ENCODE measurements at regions not wholly inside any gene's neighbourhood (a gene's known extent, or its start where the extent isn't known, plus 50 kb on each side); places are given as distances from the start of the nearest gene placed in this dataset.
"Not testable (repeated sequence)": the region's sequence is repeated elsewhere in the genome, so short reads cannot be mapped to it uniquely, and the experiment has no call there.

DNA sequence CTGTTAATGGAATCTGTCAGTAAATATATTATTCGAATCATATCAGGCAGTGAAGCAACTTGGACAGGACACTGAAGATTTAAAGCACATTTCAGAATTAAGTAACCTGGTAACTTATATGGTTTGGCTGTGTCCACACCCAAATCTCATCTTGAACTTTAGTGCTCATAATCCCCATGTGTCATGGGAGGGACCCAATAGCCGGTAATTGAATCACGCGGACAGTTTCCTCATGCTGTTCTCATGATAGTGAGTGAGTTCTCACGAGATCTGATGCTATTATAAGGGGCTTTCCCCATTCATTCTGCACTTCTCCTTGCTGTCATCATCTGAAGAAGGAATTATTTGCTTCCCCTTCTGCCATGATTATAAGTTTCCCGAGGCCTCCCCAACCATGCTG is 83.2 kb upstream of the COL1A2 start:
- Histone ChIP-seq H3K36me3 (ENCODE audit: low read depth, missing control alignments) (no peaks in the 10 kb centered on the region), H3K4me3 (no peak overlapping the region), H3K4me1 (peaks cover 5% of the 10 kb centered on the region), H3K9me3 (no peaks in the 10 kb centered on the region), H3K27me3 (no peaks in the 10 kb centered on the region), H3K27ac (no peak overlapping the region)
- no peak for DNase-seq
- TF ChIP-seq, protein P1, sequence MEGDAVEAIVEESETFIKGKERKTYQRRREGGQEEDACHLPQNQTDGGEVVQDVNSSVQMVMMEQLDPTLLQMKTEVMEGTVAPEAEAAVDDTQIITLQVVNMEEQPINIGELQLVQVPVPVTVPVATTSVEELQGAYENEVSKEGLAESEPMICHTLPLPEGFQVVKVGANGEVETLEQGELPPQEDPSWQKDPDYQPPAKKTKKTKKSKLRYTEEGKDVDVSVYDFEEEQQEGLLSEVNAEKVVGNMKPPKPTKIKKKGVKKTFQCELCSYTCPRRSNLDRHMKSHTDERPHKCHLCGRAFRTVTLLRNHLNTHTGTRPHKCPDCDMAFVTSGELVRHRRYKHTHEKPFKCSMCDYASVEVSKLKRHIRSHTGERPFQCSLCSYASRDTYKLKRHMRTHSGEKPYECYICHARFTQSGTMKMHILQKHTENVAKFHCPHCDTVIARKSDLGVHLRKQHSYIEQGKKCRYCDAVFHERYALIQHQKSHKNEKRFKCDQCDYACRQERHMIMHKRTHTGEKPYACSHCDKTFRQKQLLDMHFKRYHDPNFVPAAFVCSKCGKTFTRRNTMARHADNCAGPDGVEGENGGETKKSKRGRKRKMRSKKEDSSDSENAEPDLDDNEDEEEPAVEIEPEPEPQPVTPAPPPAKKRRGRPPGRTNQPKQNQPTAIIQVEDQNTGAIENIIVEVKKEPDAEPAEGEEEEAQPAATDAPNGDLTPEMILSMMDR (IDR thresholded peaks at IDR 0.05), result no peak
- no peak for TF ChIP-seq POLR2A (IDR thresholded peaks at IDR 0.05)
- intact Hi-C loops (cut with DNase I; ENCODE audit: low total_unique reads), result no loop called here
- WGBS, 2 donors, result 91% methylated on average over 6 of the region's 6 CpGs

DNA sequence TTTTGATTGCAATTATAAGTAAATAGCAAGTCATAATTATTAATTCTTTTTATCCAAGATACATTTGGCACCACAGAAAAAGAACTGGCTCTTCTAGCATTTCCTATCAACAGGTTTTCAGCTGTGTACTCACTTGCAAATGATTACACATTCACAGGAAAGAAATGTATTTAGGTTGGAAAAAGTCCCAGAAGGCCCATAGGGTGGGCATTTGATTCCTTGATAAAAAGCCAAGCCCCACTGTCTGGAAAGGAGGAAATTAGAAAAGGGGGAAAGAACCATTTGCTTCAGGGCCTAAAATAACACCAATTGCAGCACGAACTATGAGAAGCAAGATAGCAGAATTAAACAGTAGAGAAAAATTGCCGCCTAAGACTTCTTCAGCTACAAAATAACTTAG is 80.8 kb upstream of the COL1A2 start:
- DNase-seq, result no peak
- no peaks in the 10 kb centered on the region for H3K9me3 ChIP-seq
- no peaks in the 10 kb centered on the region for H3K36me3 ChIP-seq (ENCODE audit: low read depth, missing control alignments)
- intact Hi-C loops (cut with DNase I; ENCODE audit: low total_unique reads), result no loop called here
- WGBS, 2 donors, result 51 to 59% methylated on average over 2 of the region's 2 CpGs
- no peak overlapping the region for H3K27ac ChIP-seq
- TF ChIP-seq, protein P1 (IDR thresholded peaks at IDR 0.05), result no peak
- no peak for TF ChIP-seq POLR2A (IDR thresholded peaks at IDR 0.05)
- H3K27me3 ChIP-seq, result no peaks in the 10 kb centered on the region
- peaks cover 5% of the 10 kb centered on the region for H3K4me1 ChIP-seq
- no peak overlapping the region for H3K4me3 ChIP-seq

DNA sequence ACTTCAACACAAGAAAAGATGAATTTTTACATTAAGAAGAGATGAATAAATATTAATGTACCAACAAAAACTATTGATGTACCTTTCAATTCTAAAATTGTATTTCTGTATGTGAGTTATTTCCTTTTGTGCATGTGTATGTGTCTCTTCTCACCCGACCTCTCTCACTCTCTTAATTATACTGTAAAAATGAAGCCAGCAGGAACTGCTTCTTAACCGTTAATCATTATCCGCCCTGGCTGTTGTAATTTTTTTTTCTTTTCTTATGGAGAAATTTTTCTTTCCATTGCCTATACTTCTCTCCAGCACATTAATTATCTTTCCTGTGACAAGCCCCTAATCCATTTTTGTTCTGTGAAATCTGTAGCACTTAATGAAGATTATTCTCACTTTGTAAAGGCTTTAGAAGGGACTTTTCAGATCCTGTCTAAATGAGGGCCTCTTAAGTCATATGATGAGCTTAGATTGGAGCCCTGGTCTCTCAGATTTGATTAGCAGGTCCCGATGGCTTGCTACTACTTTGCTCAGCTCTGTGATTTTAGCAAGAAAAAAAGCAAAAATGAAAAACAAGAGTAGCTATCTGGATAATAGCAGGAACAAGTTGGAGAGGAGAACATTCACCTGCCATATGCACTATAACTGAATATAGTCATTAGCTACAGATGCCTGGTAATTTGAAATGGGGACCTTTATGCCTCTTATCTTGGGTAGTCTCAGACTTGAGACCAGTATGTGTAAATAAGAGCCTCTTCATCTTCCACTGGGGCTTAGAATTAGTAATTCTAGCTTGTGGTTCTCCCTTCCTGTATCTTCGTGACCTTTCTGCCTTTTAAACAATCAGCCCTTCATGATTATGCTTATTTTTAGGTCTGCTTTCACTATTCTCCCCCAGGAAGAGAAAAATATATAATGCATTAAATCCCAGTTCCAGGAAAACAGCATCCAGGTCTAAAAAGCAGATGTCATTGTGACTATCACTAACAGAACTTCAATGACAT is 80.0 kb upstream of the COL1A2 start:
- no peaks in the 10 kb centered on the region for H3K9me3 ChIP-seq
- H3K27me3 ChIP-seq, result no peaks in the 10 kb centered on the region
- H3K4me1 ChIP-seq, result peaks cover 5% of the 10 kb centered on the region
- no peak for TF ChIP-seq POLR2A (IDR thresholded peaks at IDR 0.05)
- TF ChIP-seq, protein P1 (IDR thresholded peaks at IDR 0.05), result no peak
- WGBS, 2 donors, result 61 to 66% methylated on average over 5 of the region's 5 CpGs
- H3K36me3 ChIP-seq (ENCODE audit: low read depth, missing control alignments), result no peaks in the 10 kb centered on the region
- H3K27ac ChIP-seq, result peak overlapping the region in 1 of 2 donors; percentile 6
- intact Hi-C loops (cut with DNase I; ENCODE audit: low total_unique reads), result no loop called here
- no peak for DNase-seq
- no peak overlapping the region for H3K4me3 ChIP-seq

DNA sequence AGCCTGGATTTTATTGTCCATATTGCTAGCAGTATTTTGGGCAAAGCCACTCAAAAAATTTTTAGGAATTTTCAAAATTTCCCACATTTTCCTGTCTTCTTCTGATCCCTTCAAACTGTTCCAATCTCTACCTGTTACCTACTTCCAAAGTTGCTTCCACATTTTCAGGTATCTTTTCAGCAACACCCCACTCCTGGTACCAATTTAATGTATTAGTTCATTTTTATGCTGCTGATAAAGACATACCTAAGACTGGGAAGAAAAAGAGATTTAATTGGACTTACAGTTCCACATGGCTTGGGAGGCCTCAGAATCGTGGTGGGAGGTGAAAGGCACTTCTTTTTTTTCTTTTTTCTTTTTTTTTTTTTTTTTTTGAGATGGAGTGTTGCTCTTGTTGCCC is 73.6 kb upstream of the COL1A2 start:
- H3K9me3 ChIP-seq; H3K4me3 ChIP-seq; H3K27me3 ChIP-seq; intact Hi-C loops (cut with DNase I; ENCODE audit: low total_unique reads); H3K4me1 ChIP-seq; DNase-seq; H3K36me3 ChIP-seq (ENCODE audit: low read depth, missing control alignments); H3K27ac ChIP-seq: not testable (repeated sequence)
- WGBS, 2 donors, result 82 to 93% methylated on average over 1 of the region's 1 CpG

DNA sequence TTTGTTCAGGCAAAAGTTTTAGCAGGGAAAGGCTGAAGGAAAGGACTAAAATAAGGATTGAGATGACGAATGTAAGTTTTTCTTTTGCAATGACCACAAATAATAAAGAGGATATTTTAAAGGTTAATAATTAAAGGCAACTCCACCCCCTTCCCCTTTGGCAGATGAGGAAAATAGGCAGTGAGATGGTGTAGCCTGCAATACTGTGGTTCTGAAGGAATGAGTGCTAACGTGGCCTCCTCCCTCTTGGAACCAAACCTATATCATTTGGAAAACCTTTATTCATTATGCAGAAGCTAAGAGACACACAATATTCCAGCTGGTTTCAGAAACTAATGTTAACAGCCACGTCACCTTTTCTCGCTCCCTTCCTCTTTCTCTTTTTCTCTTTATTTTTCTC is 70.9 kb upstream of the COL1A2 start:
- Histone ChIP-seq H3K9me3 (no peaks in the 10 kb centered on the region), H3K4me1 (no peaks in the 10 kb centered on the region), H3K4me3 (no peak overlapping the region), H3K27ac (no peak overlapping the region), H3K27me3 (no peaks in the 10 kb centered on the region), H3K36me3 (ENCODE audit: low read depth, missing control alignments) (no peaks in the 10 kb centered on the region)
- DNase-seq, result no peak
- WGBS, 2 donors, result 75 to 84% methylated on average over 4 of the region's 4 CpGs
- TF ChIP-seq POLR2A (IDR thresholded peaks at IDR 0.05), result no peak
- TF ChIP-seq, protein P1 (IDR thresholded peaks at IDR 0.05), result no peak
- intact Hi-C loops (cut with DNase I; ENCODE audit: low total_unique reads), result no loop called here

All from testis (tissue), 2 donors.